ENCODE measurements at regions not wholly inside any gene's neighbourhood (a gene's known extent, or its start where the extent isn't known, plus 50 kb on each side); places are given as distances from the start of the nearest gene placed in this dataset.

- H3K27ac ChIP-seq: peak overlapping the region; percentile 77; the same call in 1 of the 2 replicates
- TF ChIP-seq CTCF (conservative IDR thresholded peaks at IDR 0.05): no peak
Observed at GRCh38 chr19:34313188-34313587, 51.8 kb upstream of the GPI start.

- no peak for TF ChIP-seq CTCF (conservative IDR thresholded peaks at IDR 0.05)
- H3K27ac ChIP-seq: no peak overlapping the region
Observed at GRCh38 chr19:34314437-34315313, 50.3 kb upstream of the GPI start.

Data from VCaP (cell line).